ENCODE measurements at regions not wholly inside any gene's neighbourhood (a gene's known extent, or its start where the extent isn't known, plus 50 kb on each side); places are given as distances from the start of the nearest gene placed in this dataset.
A peak's percentile ranks its signal among the peaks of the same experiment; 100 is the strongest.
"Not testable (repeated sequence)": the region's sequence is repeated elsewhere in the genome, so short reads cannot be mapped to it uniquely, and the experiment has no call there.

GRCh38 chr12:47307680-47308399 lies 228.1 kb upstream of the AMIGO2 start:
- H3K36me3 ChIP-seq: no peaks in the 10 kb centered on the region
- peak; percentile 36 for DNase-seq

GRCh38 chr12:47306773-47307679 lies 227.3 kb upstream of the AMIGO2 start:
- not testable (repeated sequence) for H3K27ac ChIP-seq, H3K4me3 ChIP-seq, H3K27me3 ChIP-seq, DNase-seq, H3K9me3 ChIP-seq, H3K36me3 ChIP-seq, H3K4me1 ChIP-seq
- H3K9ac ChIP-seq (ENCODE audit: low read depth in 2 of 2, low read length in 2 of 2): peak overlapping the region in 1 of 2 donors; percentile 35
- intact Hi-C loops (cut with DNase I): loop anchor here (5.0 kb wide), 2 partner anchors 225 to 275 kb away; no protein-coding TSS in a partner anchor

More at GRCh38 chr12:47307680-47308399, 228.1 kb upstream of the AMIGO2 start:
- intact Hi-C loops (cut with DNase I): loop anchor here (5.0 kb wide), 2 partner anchors 226 to 276 kb away; no protein-coding TSS in a partner anchor
- Histone ChIP-seq H3K9me3 (no peaks in the 10 kb centered on the region), H3K27me3 (no peaks in the 10 kb centered on the region), H3K27ac (no peak overlapping the region), H3K4me3 (no peak overlapping the region), H3K4me1 (no peaks in the 10 kb centered on the region), H3K9ac (ENCODE audit: low read depth in 2 of 2, low read length in 2 of 2) (peak overlapping the region in 1 of 2 donors; percentile 35)
- peak; percentile 50 for TF ChIP-seq CTCF (IDR thresholded peaks at IDR 0.05)

- TF ChIP-seq CTCF (IDR thresholded peaks at IDR 0.05): no peak
- H3K9ac ChIP-seq (ENCODE audit: low read depth in 2 of 2, low read length in 2 of 2): no peak overlapping the region
- H3K4me1 ChIP-seq: no peaks in the 10 kb centered on the region
- H3K36me3 ChIP-seq: no peaks in the 10 kb centered on the region
- intact Hi-C loops (cut with DNase I): loop anchor here (5.0 kb wide), 2 partner anchors 224 to 274 kb away; no protein-coding TSS in a partner anchor
- no peaks in the 10 kb centered on the region for H3K9me3 ChIP-seq
- no peak overlapping the region for H3K4me3 ChIP-seq
- H3K27ac ChIP-seq: no peak overlapping the region
- H3K27me3 ChIP-seq: no peaks in the 10 kb centered on the region
- DNase-seq: no peak
These were observed 226.4 kb upstream of the AMIGO2 start for GRCh38 chr12:47306130-47306529.

- DNase-seq: no peak
- intact Hi-C loops (cut with DNase I): loop anchor here (5.0 kb wide), 2 partner anchors 223 to 273 kb away; no protein-coding TSS in a partner anchor
- TF ChIP-seq CTCF (IDR thresholded peaks at IDR 0.05): no peak
- Histone ChIP-seq H3K4me1 (no peaks in the 10 kb centered on the region), H3K27me3 (no peaks in the 10 kb centered on the region), H3K4me3 (no peak overlapping the region), H3K9ac (ENCODE audit: low read depth in 2 of 2, low read length in 2 of 2) (no peak overlapping the region), H3K36me3 (no peaks in the 10 kb centered on the region), H3K9me3 (no peaks in the 10 kb centered on the region), H3K27ac (no peak overlapping the region)
These were observed 225.7 kb upstream of the AMIGO2 start for GRCh38 chr12:47305464-47305863.

- Histone ChIP-seq H3K4me3 (no peak overlapping the region), H3K4me1 (no peaks in the 10 kb centered on the region), H3K9ac (ENCODE audit: low read depth in 2 of 2, low read length in 2 of 2) (no peak overlapping the region), H3K27me3 (no peaks in the 10 kb centered on the region), H3K27ac (no peak overlapping the region), H3K9me3 (no peaks in the 10 kb centered on the region), H3K36me3 (no peaks in the 10 kb centered on the region)
- no peak for TF ChIP-seq CTCF (IDR thresholded peaks at IDR 0.05)
- intact Hi-C loops (cut with DNase I): no loop called here
- no peak for DNase-seq
These were observed 224.3 kb upstream of the AMIGO2 start for GRCh38 chr12:47303995-47304560.

Data from colonic mucosa (tissue), 4 donors.